Hepatocyte (in vitro differentiated cells): ENCODE measurements at regions not wholly inside any gene's neighbourhood (a gene's known extent, or its start where the extent isn't known, plus 50 kb on each side); places are given as distances from the start of the nearest gene placed in this dataset.

Source experiments
- EZH2 ChIP-seq: fragments of 200-600 bp; sonication (generic); IDR thresholded peaks from 2 replicates; pipeline ENCODE4 v1.6.1; 2016; ENCODE audit warnings: antibody characterized with exemption, mild to moderate bottlenecking, borderline replicate concordance
- EZH2phosphoT487 ChIP-seq: fragments of 200-600 bp; sonication (generic); IDR thresholded peaks from one replicate; pipeline ENCODE4 v1.6.1; 2018; ENCODE audit warnings: antibody characterized with exemption, mild to moderate bottlenecking, low read depth, moderate library complexity; ENCODE audit not compliant: unreplicated experiment, severe bottlenecking
- TF ChIP-seq, protein P1 (sequence below): fragments of 200-600 bp; sonication (generic); IDR thresholded peaks from 2 replicates; pipeline ENCODE4 v1.5.1; 2016; ENCODE audit warnings: antibody characterized with exemption, mild to moderate bottlenecking; ENCODE audit not compliant: poor library complexity

- TF ChIP-seq, protein P1, sequence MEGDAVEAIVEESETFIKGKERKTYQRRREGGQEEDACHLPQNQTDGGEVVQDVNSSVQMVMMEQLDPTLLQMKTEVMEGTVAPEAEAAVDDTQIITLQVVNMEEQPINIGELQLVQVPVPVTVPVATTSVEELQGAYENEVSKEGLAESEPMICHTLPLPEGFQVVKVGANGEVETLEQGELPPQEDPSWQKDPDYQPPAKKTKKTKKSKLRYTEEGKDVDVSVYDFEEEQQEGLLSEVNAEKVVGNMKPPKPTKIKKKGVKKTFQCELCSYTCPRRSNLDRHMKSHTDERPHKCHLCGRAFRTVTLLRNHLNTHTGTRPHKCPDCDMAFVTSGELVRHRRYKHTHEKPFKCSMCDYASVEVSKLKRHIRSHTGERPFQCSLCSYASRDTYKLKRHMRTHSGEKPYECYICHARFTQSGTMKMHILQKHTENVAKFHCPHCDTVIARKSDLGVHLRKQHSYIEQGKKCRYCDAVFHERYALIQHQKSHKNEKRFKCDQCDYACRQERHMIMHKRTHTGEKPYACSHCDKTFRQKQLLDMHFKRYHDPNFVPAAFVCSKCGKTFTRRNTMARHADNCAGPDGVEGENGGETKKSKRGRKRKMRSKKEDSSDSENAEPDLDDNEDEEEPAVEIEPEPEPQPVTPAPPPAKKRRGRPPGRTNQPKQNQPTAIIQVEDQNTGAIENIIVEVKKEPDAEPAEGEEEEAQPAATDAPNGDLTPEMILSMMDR, result no peak
- TF ChIP-seq EZH2phosphoT487 (no peak), EZH2 (no peak)
These were observed 91.7 kb downstream of the SLC35B3 start for GRCh38 chr6:8343600-8343999.
